HG02885 (cell line): ENCODE measurements at regions not wholly inside any gene's neighbourhood (a gene's known extent, or its start where the extent isn't known, plus 50 kb on each side); places are given as distances from the start of the nearest gene placed in this dataset.

Experiments
- ATAC-seq: cut with Tn5 transposase; IDR thresholded peaks from one replicate; pipeline ENCODE4 v1.9.1; 2021; ENCODE audit warnings: mild to moderate bottlenecking; ENCODE audit not compliant: unreplicated experiment, poor library complexity

DNA sequence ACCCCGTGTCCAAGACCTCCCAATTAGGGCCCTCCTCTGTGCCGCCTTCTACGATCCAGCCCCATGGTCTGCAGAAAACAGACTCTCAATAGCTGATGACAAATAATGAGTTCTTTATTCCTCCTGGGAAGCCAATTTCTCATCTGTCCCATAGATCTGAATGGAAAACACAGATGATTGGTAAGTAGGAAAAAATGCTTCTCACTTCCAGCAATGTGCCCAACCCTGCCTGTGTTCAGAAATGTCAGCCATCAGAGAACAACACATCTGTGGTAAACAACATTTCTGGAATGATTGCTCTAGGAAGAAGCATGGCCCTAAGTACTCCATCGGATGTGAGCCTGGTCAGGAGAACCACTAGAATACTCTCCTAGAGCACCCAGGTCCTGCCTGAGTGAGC is 240.5 kb upstream of the HES1 start:
- ATAC-seq, result no peak

DNA sequence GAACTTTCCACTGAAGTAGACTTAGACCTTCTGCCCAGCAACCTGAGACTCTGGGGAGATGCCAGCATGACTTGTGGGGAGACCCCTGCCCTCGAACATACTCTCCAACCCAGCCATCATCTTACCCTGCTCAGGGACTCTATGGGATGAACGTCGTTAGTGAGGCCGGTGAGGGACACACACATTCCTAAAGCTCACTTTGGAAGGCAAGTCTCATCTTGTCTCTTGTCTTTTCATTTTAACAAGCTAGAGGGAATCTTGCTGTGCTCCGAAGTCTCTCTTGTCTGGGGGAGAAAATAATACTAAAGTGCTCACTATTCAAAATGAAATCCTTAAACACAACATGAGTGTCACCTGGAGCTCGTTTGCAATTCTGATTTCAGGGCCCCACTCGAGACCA is 239.5 kb upstream of the HES1 start:
- no peak for ATAC-seq

DNA sequence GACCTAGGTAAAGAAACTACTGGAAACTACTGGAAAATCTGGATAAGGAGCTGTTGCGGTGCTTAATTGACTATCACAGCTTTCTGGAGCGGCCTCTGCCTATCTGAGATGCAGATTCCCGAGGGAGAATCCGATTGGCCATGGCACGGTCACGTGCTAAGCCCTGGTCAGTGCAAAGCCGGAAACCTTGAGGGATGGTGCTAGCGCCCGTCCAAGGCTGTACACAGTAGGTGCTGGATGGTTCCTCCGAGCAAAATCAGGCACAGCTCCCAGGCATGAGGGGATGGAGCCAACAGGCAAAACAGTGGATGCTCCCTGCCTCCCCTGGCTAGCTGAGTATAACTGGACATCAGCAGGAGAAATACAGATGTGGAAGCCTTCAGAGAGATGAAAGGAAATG is 238.7 kb upstream of the HES1 start:
- no peak for ATAC-seq

- ATAC-seq, result no peak
These were observed 238.2 kb upstream of the HES1 start for GRCh38 chr3:193897731-193898180.

DNA sequence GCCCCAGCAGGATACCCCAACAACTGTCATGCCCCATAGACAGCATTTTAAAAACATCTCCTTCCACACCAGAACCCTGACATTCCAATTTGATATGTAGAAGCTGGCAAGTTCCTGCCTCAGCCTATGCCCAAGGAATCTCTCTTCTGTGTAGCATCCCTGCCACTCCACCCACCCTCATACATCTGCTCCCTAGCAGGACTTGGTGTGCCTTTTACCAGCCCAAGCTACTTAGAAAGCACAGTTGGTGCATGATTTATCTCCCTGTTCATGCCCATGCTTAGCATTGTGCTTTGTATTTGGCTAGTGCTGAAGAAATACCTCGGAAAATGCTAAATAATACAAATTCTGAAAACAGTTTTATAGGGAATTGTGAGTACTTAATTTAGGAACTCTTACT is 236.9 kb upstream of the HES1 start:
- ATAC-seq, result no peak

DNA sequence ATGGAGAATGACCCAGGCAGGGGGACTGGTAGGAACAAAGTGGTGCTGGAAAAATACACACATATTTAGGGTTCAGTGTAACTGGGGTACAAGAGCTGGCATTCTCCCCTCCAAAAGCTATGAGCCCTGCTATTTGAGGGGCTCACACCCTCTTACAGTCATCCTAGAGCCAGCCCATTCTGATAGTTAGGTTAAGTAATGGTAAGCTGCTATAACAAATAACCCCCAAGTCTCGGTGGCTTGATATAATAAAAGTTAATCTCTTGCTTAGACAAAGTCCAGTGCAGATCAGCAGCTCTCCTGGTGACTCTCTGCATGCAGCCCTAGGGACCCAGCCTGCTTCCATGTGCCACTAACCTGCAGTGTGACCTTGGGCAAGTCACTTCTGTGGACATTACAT is 234.9 kb upstream of the HES1 start:
- ATAC-seq, result no peak

GRCh38 chr3:193902607-193903511 is 233.1 kb upstream of the HES1 start:
- no peak for ATAC-seq

- ATAC-seq, result no peak
These were observed 232.5 kb upstream of the HES1 start for GRCh38 chr3:193903512-193903817.

DNA sequence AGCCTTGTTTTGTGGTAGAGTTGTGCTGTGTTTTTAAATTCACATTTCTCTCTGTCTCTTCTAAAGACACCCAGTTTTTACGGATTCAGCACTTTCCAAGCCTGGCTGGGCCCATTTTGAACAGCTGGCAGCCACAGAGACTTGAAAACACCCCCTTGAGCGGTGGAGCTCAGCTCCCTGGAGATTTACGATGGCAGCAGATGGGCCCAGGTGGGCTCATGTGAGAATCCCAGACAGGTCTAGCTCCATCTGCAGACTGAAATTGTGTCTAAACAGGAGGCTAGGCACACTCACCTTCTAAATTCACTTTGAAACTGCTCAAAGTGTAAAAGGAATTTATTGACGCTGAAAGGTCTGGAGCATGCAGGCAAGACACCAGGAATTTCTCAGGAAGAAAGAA is 232.0 kb upstream of the HES1 start:
- no peak for ATAC-seq

GRCh38 chr3:193905541-193906396 is 230.2 kb upstream of the HES1 start:
- ATAC-seq, result no peak

DNA sequence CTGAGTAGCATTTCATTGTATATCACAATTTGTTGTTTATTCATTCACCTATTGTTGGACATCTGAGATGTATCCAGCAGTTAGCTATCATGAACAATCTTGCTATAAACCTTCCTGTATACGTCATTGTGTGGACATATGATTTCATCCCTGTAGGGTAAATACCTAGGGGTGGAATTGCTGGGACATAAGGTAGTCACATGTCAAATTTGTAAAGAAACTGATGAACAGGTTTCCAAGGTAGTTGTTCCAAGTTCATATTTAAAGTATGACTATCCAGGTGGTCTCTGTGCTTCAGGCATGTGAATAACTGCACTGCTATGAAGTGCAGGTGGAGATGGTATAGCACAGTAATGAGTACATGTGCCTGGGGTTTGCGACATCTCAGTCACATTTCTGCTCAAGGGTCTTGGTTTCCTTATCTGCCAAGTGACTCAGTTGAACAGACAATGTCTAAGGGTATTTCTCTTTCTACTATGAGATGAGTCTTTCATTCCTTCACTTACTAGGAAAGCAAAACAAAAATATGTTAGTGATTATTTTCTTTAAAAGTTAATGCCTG is 229.0 kb upstream of the HES1 start:
- no peak for ATAC-seq

DNA sequence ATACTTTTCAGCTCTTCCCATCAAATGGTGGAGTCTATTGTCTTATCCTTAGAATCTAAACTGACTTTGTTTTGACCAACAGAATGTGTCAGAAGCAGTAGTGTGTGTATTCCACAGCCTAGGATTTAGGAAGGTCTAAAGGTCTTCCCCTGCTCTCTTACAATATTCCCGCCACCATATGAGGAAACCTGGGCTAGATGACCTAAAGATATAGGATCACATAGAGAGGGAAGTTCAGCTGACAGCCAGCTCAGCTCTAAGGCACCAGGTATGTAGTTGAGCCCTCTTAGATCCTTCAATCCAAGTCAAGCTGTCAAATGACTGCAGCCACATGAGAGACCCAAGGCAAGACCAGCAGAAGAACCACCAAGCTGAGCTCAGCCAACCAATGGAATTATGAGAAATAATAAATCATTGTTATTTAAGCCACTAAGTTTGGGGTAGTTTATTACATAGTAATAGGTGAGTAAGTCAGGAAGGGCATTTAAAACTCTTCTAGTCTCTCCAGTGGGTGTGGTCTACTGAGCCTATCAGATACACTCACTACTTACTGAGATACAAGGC is 227.7 kb upstream of the HES1 start:
- no peak for ATAC-seq

GRCh38 chr3:193909387-193909786 is 226.6 kb upstream of the HES1 start:
- ATAC-seq, result peak; percentile 76

DNA sequence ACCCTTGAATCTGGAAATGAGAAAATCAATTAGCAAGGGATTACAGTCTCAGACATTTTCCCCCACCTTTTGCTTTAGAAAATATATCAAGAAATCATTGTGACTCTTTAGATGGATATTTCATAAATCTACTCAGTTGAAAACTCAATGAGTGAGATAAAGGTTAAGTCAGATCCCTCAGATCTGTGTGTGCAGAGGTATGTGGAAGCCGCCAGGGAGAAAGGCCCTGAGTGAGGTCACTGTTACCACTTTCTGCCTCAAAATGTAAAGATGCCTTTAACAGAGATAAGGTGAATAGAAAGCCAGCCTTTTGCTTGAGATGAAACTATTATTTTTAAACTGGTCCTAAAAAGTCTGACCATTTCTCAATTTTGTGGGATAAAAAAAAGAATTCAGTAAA is 225.6 kb upstream of the HES1 start:
- no peak for ATAC-seq

- ATAC-seq, result no peak
These were observed 224.8 kb upstream of the HES1 start for GRCh38 chr3:193910886-193911738.

DNA sequence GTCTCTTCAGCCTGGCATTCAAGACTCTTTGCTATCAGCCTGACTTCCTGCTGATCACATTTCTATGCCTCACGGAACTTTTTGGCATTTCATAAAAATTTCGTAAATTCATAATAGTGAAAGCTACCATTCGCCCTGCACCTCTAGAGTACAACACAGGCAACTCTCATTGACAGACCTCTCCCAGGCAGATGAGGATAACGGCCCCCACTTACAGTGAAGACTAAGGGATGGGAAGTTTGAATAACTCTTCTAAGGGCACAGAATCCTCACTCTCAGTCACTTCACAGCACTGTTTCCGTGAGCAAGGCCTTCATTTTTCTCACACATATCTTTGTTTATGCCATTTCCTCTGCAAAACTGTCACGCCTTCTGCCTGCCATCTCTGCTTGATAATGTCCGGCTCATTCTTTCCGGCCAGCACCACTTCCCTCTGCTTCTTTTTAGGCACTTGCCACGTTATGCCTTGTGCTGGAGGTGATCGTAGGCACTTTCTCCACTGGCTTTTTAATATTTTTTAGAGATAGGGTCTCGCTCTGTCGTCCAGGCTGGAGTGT is 224.1 kb upstream of the HES1 start:
- no peak for ATAC-seq

- ATAC-seq, result no peak
These were observed 223.2 kb upstream of the HES1 start for GRCh38 chr3:193912621-193913178.

DNA sequence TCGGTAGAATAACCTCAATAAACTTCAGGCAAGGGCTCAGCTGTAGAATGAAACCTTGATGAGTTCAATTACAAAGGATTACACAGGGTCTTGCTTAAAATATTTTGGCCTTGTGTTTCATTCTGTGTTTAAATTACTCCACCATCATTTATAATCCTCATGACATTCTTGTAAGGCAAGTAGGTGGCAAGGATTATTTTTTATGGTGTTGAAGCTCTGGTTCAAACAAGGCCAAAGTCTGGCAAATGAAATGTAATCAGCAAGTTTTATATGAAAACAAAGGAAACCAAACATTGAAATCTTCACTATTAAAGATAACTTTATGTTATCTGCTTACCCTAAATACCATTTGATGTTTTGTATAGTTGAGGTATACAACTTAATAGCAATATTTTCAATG is 221.3 kb upstream of the HES1 start:
- ATAC-seq, result no peak

DNA sequence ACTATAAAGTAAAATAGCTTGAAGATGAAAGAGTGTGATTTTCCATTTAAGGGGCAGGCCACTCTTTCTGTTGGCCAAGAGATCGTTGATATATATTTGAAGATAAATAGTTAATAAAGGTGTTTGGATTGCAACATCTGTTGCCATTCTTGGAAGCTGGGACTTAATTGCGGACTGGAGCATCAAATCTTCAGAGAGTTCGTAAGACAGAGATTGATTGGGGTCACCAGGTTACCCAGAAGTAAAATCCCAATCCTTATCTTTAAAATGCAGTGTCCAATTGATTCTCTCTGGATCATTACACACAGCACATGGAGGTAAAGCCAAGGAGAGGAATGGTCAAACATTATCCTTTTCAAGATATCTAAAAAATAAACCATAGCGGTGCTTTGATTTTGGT is 220.8 kb upstream of the HES1 start:
- ATAC-seq, result no peak
